SK-N-SH (cell line): ENCODE measurements at regions not wholly inside any gene's neighbourhood (a gene's known extent, or its start where the extent isn't known, plus 50 kb on each side); places are given as distances from the start of the nearest gene placed in this dataset.

ENCODE experiments used
- CTCF ChIA-PET: fragments of 300-600, 350-600 bp; formaldehyde crosslinking; extraction: SDS; loops from one replicate; lab custom pipeline; 2021; lab: Yijun Ruan, JAX
- POLR2A ChIA-PET: fragments of 350-600 bp; sonication (Branson Sonifier 250); formaldehyde crosslinking; extraction: SDS; loops from one replicate; lab custom pipeline; 2020; ENCODE audit warnings: antibody characterized with exemption, inconsistent platforms; lab: Yijun Ruan, JAX
- DNase-seq: peaks from one replicate; pipeline ENCODE4 v3.0.0; 2012
- H2AFZ ChIP-seq: fragments of 200-600 bp; sonication (generic); 2 replicates; pipeline ENCODE4 v1.8.1; 2016; ENCODE audit warnings: antibody characterized with exemption, mild to moderate bottlenecking, low read depth
- H3F3A ChIP-seq: fragments of 200-600 bp; sonication (generic); replicated peaks from 2 replicates; pipeline ENCODE3; 2016; ENCODE audit warnings: antibody characterized with exemption, mild to moderate bottlenecking; ENCODE audit not compliant: insufficient read depth
- H3K27ac ChIP-seq, 2 experiments: fragments of 200-500 bp in 1 of 2; fragments of 200-600 bp in 1 of 2; sonication (Bioruptor generic) in 1 of 2; sonication (generic), shearing (Covaris generic) in 1 of 2; 2 replicates each; pipeline versions ENCODE4 v1.5.1 to v1.6.1; 2014 to 2016; ENCODE audit warnings: low read depth in 2 of 2, inconsistent platforms in 1 of 2, low read length in 1 of 2, mild to moderate bottlenecking in 1 of 2, mixed read lengths in 1 of 2
- H3K27me3 ChIP-seq: fragments of 200-600 bp; sonication (generic), shearing (Covaris generic); 2 replicates; pipeline ENCODE4 v1.6.1; 2016; ENCODE audit warnings: mixed run types; ENCODE audit not compliant: insufficient read depth
- H3K36me3 ChIP-seq, 2 experiments: fragments of 200-500 bp in 1 of 2; fragments of 200-600 bp in 1 of 2; sonication (Bioruptor generic) in 1 of 2; sonication (generic) in 1 of 2; replicated peaks in 1 of 2; 2 replicates each; pipeline versions ENCODE3 to v1.5.1; 2014 to 2016; ENCODE audit warnings: low read length in 1 of 2, mild to moderate bottlenecking in 1 of 2; ENCODE audit not compliant: insufficient read depth in 2 of 2, control insufficient read depth in 1 of 2
- H3K4me1 ChIP-seq, 2 experiments: fragments of 200-500 bp in 1 of 2; fragments of 200-600 bp in 1 of 2; sonication (Bioruptor generic) in 1 of 2; sonication (generic), shearing (Covaris generic) in 1 of 2; 2 replicates each; pipeline versions ENCODE4 v1.5.1 to v1.6.1; 2014 to 2016; ENCODE audit warnings: low read depth in 1 of 2, low read length in 1 of 2, mixed run types in 1 of 2; ENCODE audit not compliant: insufficient read depth in 2 of 2, control insufficient read depth in 1 of 2
- H3K4me2 ChIP-seq: fragments of 200-600 bp; sonication (generic), shearing (Covaris generic); 2 replicates; pipeline ENCODE4 v1.6.1; 2017; ENCODE audit warnings: mixed run types
- H3K4me3 ChIP-seq, 2 experiments: fragments of 200-500 bp in 1 of 2; fragments of 200-600 bp in 1 of 2; sonication (Bioruptor generic) in 1 of 2; sonication (generic), shearing (Covaris generic) in 1 of 2; 2 replicates each; pipeline versions ENCODE4 v1.5.1 to v1.8.1; 2014 to 2016; ENCODE audit warnings: low read depth in 2 of 2, inconsistent platforms in 1 of 2, low read length in 1 of 2, mild to moderate bottlenecking in 1 of 2, mixed read lengths in 1 of 2, moderate library complexity in 1 of 2
- H3K79me2 ChIP-seq: fragments of 200-600 bp; sonication (generic); 2 replicates; pipeline ENCODE4 v1.8.1; 2017; ENCODE audit warnings: mild to moderate bottlenecking; ENCODE audit not compliant: insufficient read depth
- H3K9ac ChIP-seq: fragments of 200-600 bp; sonication (generic); 2 replicates; pipeline ENCODE4 v1.6.1; 2017; ENCODE audit warnings: mixed run types
- H3K9me2 ChIP-seq: fragments of 200-600 bp; sonication (generic); 2 replicates; pipeline ENCODE4 v1.6.1; 2017; ENCODE audit warnings: mixed run types
- H3K9me3 ChIP-seq: fragments of 200-600 bp; sonication (generic); 2 replicates; pipeline ENCODE4 v1.6.1; 2017; ENCODE audit warnings: mixed run types, mild to moderate bottlenecking, moderate library complexity
- H4K20me1 ChIP-seq: fragments of 200-600 bp; sonication (generic); 2 replicates; pipeline ENCODE4 v1.6.1; 2017; ENCODE audit warnings: mild to moderate bottlenecking, mixed run types; ENCODE audit not compliant: insufficient read depth
- ELF1 ChIP-seq: IDR thresholded peaks from 2 replicates; pipeline ENCODE4 v1.4.0; 2012
- FOSL2 ChIP-seq: IDR thresholded peaks from 2 replicates; pipeline ENCODE4 v1.4.0; 2012; ENCODE audit warnings: low read depth, mild to moderate bottlenecking, moderate library complexity, borderline replicate concordance
- FOXJ3 ChIP-seq: sonication (generic); formaldehyde crosslinking; IDR thresholded peaks from 2 replicates; pipeline ENCODE4 v1.5.1; 2020; ENCODE audit warnings: mild to moderate bottlenecking, missing genetic modification reagents
- FOXM1 ChIP-seq: IDR thresholded peaks from 2 replicates; pipeline ENCODE4 v1.4.0; 2012; ENCODE audit warnings: low read depth, mild to moderate bottlenecking
- GABPA ChIP-seq: IDR thresholded peaks from 2 replicates; pipeline ENCODE4 v1.4.0; 2012; ENCODE audit warnings: low read depth, mild to moderate bottlenecking
- MEF2A ChIP-seq: IDR thresholded peaks from 2 replicates; pipeline ENCODE4 v1.4.0; 2012; ENCODE audit warnings: low read depth, borderline replicate concordance
- NFIC ChIP-seq: IDR thresholded peaks from 2 replicates; pipeline ENCODE4 v1.4.0; 2012; ENCODE audit warnings: borderline replicate concordance
- NRF1 ChIP-seq: IDR thresholded peaks from 2 replicates; pipeline ENCODE4 v1.6.1; 2012; ENCODE audit warnings: low read depth, mild to moderate bottlenecking, low read length
- POLR2AphosphoS5 ChIP-seq: IDR thresholded peaks from 2 replicates; pipeline ENCODE4 v1.6.1; 2012; ENCODE audit warnings: low read depth, low read length
- REST ChIP-seq: IDR thresholded peaks from 2 replicates; pipeline ENCODE4 v1.6.1; 2012; ENCODE audit warnings: mild to moderate bottlenecking, low read depth, low read length, moderate library complexity
- RXRA ChIP-seq: IDR thresholded peaks from 2 replicates; pipeline ENCODE4 v1.4.0; 2012; ENCODE audit warnings: low read depth, mild to moderate bottlenecking, borderline replicate concordance
- SMC3 ChIP-seq: IDR thresholded peaks from 2 replicates; pipeline ENCODE4 v1.6.1; 2012; ENCODE audit warnings: low read depth, low read length, improper control_type of control experiment
- TCF12 ChIP-seq: IDR thresholded peaks from 2 replicates; pipeline ENCODE4 v1.4.0; 2012
- TEAD4 ChIP-seq: IDR thresholded peaks from 2 replicates; pipeline ENCODE4 v1.4.0; 2012; ENCODE audit warnings: mild to moderate bottlenecking, borderline replicate concordance; ENCODE audit not compliant: insufficient read depth
- ZBTB33 ChIP-seq: IDR thresholded peaks from 2 replicates; pipeline ENCODE4 v1.4.0; 2012; ENCODE audit warnings: low read depth, borderline replicate concordance
- WGBS: methylation state at CpG from one replicate; pipeline ENCODE4 v1.1.6; 2017; ENCODE audit warnings: low lambda C conversion rate; 5-methylcytosine and 5-hydroxymethylcytosine counted together
- TF ChIP-seq, protein P1 (sequence below): IDR thresholded peaks from 2 replicates; pipeline ENCODE4; 2012
- TF ChIP-seq, protein P2 (sequence below): fragments of 150-350 bp; IDR thresholded peaks from 2 replicates; pipeline ENCODE4 v1.6.1; 2017; ENCODE audit warnings: antibody characterized with exemption, low read length, low read depth, borderline replicate concordance
- TF ChIP-seq, protein P3 (sequence below): IDR thresholded peaks from 2 replicates; pipeline ENCODE4 v1.4.0; 2012; ENCODE audit warnings: low read depth
- TF ChIP-seq, protein P4 (sequence below): fragments of 150-350 bp; IDR thresholded peaks from 2 replicates; pipeline ENCODE4 v1.6.1; 2016; ENCODE audit warnings: mild to moderate bottlenecking, low read depth, low read length

- TF ChIP-seq MEF2A = no peak
These were observed 1231.3 kb downstream of the EPHA7 start (continued) for GRCh38 chr6:92188016-92188415.

DNA sequence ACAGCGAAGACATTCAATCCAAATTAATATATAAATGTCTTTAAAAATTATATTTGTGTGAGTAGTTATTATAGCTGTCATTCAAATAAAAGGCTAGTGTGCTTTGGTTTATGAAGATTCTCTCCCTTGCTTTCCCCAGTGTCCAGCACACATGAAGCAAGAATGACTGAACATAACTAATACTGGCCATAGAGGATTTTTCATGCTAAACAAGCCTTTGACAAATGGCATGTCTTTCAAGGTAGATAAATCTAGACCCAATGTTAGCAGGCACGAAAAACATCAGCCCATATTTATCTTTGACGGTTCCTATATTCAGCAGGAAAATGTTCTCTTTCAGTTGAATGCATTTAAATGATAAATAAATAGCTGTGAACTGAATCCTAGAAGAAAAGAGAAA lies 1234.4 kb downstream of the EPHA7 start:
- Histone ChIP-seq H4K20me1 (no peaks in the 10 kb centered on the region), H3F3A (no peaks in the 10 kb centered on the region), H3K9me3 (peaks cover 4% of the 10 kb centered on the region; the same call in 1 of the 2 replicates), H3K79me2 (no peaks in the 10 kb centered on the region), H3K27ac (no peak overlapping the region), H3K27me3 (no peaks in the 10 kb centered on the region), H3K9me2 (no peaks in the 10 kb centered on the region), H3K4me1 (no peaks in the 10 kb centered on the region; a peak in 1 of 4 replicates), H3K4me3 (no peak overlapping the region), H2AFZ (no peak overlapping the region), H3K4me2 (no peak overlapping the region), H3K36me3 (no peaks in the 10 kb centered on the region), H3K9ac (no peak overlapping the region)
- CTCF ChIA-PET = no interaction called here
- DNase-seq = no peak
- WGBS = 20% methylated on average over 3 of the region's 3 CpGs
- POLR2A ChIA-PET = no interaction called here
- TF ChIP-seq POLR2AphosphoS5 (no peak), NFIC (no peak), RXRA (no peak), TEAD4 (no peak), FOXJ3 (no peak), GABPA (no peak), TCF12 (no peak), REST (no peak), NRF1 (no peak), ELF1 (no peak), SMC3 (no peak), FOXM1 (no peak), FOSL2 (no peak), ZBTB33 (no peak)
- TF ChIP-seq, protein P1, sequence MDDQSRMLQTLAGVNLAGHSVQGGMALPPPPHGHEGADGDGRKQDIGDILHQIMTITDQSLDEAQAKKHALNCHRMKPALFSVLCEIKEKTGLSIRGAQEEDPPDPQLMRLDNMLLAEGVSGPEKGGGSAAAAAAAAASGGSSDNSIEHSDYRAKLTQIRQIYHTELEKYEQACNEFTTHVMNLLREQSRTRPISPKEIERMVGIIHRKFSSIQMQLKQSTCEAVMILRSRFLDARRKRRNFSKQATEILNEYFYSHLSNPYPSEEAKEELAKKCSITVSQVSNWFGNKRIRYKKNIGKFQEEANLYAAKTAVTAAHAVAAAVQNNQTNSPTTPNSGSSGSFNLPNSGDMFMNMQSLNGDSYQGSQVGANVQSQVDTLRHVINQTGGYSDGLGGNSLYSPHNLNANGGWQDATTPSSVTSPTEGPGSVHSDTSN = no peak
- TF ChIP-seq, protein P2, sequence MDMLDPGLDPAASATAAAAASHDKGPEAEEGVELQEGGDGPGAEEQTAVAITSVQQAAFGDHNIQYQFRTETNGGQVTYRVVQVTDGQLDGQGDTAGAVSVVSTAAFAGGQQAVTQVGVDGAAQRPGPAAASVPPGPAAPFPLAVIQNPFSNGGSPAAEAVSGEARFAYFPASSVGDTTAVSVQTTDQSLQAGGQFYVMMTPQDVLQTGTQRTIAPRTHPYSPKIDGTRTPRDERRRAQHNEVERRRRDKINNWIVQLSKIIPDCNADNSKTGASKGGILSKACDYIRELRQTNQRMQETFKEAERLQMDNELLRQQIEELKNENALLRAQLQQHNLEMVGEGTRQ = no peak
- TF ChIP-seq, protein P3, sequence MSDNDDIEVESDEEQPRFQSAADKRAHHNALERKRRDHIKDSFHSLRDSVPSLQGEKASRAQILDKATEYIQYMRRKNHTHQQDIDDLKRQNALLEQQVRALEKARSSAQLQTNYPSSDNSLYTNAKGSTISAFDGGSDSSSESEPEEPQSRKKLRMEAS = no peak
- TF ChIP-seq, protein P4, sequence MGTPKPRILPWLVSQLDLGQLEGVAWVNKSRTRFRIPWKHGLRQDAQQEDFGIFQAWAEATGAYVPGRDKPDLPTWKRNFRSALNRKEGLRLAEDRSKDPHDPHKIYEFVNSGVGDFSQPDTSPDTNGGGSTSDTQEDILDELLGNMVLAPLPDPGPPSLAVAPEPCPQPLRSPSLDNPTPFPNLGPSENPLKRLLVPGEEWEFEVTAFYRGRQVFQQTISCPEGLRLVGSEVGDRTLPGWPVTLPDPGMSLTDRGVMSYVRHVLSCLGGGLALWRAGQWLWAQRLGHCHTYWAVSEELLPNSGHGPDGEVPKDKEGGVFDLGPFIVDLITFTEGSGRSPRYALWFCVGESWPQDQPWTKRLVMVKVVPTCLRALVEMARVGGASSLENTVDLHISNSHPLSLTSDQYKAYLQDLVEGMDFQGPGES = no peak
